HCT116 (cell line): ENCODE measurements at regions not wholly inside any gene's neighbourhood (a gene's known extent, or its start where the extent isn't known, plus 50 kb on each side); places are given as distances from the start of the nearest gene placed in this dataset.

Source experiments
- ATAC-seq: fragments of 200-7000 bp; cut with Tn5 transposase; 2 replicates; pipeline ENCODE4 v1.9.1; 2020; ENCODE audit warnings: mild to moderate bottlenecking, moderate library complexity
- BruUV-seq: library from RNA; stranded (reverse); fragments of 400-500 nt; replicated peaks from 2 replicates; lab custom pipeline; 2021; lab: Mats Ljungman, UMichigan
- CTCF ChIA-PET: fragments of 300-600 bp; sonication (Branson Sonifier 250); formaldehyde crosslinking; loops from one replicate; lab custom pipeline; 2021; ENCODE audit warnings: antibody characterized with exemption; lab: Charles Lee
- POLR2A ChIA-PET: fragments of 300-600, 350-600 bp; sonication (Branson Sonifier 250); formaldehyde crosslinking; loops from one replicate; lab custom pipeline; 2021; ENCODE audit warnings: antibody characterized with exemption; lab: Charles Lee
- RAD21 ChIA-PET, 2 experiments: fragments of 300-600 bp; sonication (Branson Sonifier 250); formaldehyde crosslinking; loops; one replicate each; lab custom pipeline; 2023; ENCODE audit warnings: low total read pairs in 2 of 2; ENCODE audit not compliant: uncharacterized antibody in 2 of 2, unreplicated experiment in 2 of 2, low non-redundant PET in 1 of 2; lab: Charles Lee
- DNase-seq: peaks from one replicate; pipeline ENCODE4 v3.0.0-alpha.2; 2010; ENCODE audit warnings: low read depth, low spot score
- H2AFZ ChIP-seq: fragments of 200-600 bp; shearing (Covaris generic), sonication (generic); 2 replicates; pipeline ENCODE4 v1.6.1; 2017; ENCODE audit warnings: low read depth, mixed run types, mixed read lengths, antibody characterized with exemption, low read length; ENCODE audit not compliant: poor library complexity, severe bottlenecking
- H3K27ac ChIP-seq: 2 replicates; pipeline ENCODE4 v1.5.1; 2012; ENCODE audit warnings: low read depth, low read length
- H3K27me3 ChIP-seq: fragments of 200-600 bp; sonication (generic); 2 replicates; pipeline ENCODE4 v1.6.1; 2016; ENCODE audit warnings: mixed run types, low read length, mixed read lengths; ENCODE audit not compliant: insufficient read depth
- H3K36me3 ChIP-seq, 2 experiments: fragments of 200-500 bp in 1 of 2; fragments of 200-600 bp in 1 of 2; sonication (Bioruptor generic) in 1 of 2; sonication (generic) in 1 of 2; 2 replicates each; pipeline versions ENCODE4 v1.5.1 to v1.6.1; 2014 to 2016; ENCODE audit warnings: low read length in 2 of 2, inconsistent platforms in 1 of 2, mixed read lengths in 1 of 2, mixed run types in 1 of 2; ENCODE audit not compliant: insufficient read depth in 2 of 2, control insufficient read depth in 1 of 2
- H3K4me1 ChIP-seq, 2 experiments: fragments of 200-600 bp in 1 of 2; sonication (generic) in 1 of 2; 2 replicates each; pipeline versions ENCODE4 v1.5.1 to v1.6.1; 2012 to 2017; ENCODE audit warnings: low read length in 2 of 2, inconsistent platforms in 1 of 2, mild to moderate bottlenecking in 1 of 2, mixed read lengths in 1 of 2, mixed run types in 1 of 2, moderate library complexity in 1 of 2; ENCODE audit not compliant: insufficient read depth in 2 of 2, control insufficient read depth in 1 of 2
- H3K4me2 ChIP-seq: fragments of 200-600 bp; sonication (generic); 2 replicates; pipeline ENCODE4 v1.6.1; 2017; ENCODE audit warnings: mixed run types, low read length, mixed read lengths
- H3K4me3 ChIP-seq, 2 experiments: fragments of 200-600 bp in 1 of 2; sonication (generic) in 1 of 2; replicated peaks in 1 of 2; 2 replicates each; pipeline ENCODE4 v1.5.1; 2011 to 2016; ENCODE audit warnings: low read length in 2 of 2, control low read depth in 1 of 2, low read depth in 1 of 2, mild to moderate bottlenecking in 1 of 2, mixed read lengths in 1 of 2, mixed run types in 1 of 2
- H3K79me2 ChIP-seq: fragments of 200-600 bp; sonication (generic); 2 replicates; pipeline ENCODE4 v1.6.1; 2017; ENCODE audit warnings: mild to moderate bottlenecking, mixed run types, low read length, moderate library complexity, mixed read lengths; ENCODE audit not compliant: insufficient read depth
- H3K9ac ChIP-seq: fragments of 200-600 bp; sonication (generic); 2 replicates; pipeline ENCODE4 v1.6.1; 2016; ENCODE audit warnings: low read length, mixed read lengths
- H3K9me2 ChIP-seq: fragments of 200-600 bp; sonication (generic), shearing (Covaris generic); 2 replicates; pipeline ENCODE4 v1.6.1; 2017; ENCODE audit warnings: mixed run types, mild to moderate bottlenecking, moderate library complexity; ENCODE audit not compliant: insufficient read depth
- H3K9me3 ChIP-seq, 2 experiments: fragments of 200-500 bp in 1 of 2; fragments of 200-600 bp in 1 of 2; sonication (Bioruptor generic) in 1 of 2; sonication (generic) in 1 of 2; 2 replicates each; pipeline ENCODE4 v1.6.1; 2014 to 2017; ENCODE audit warnings: low read length in 2 of 2, mixed read lengths in 2 of 2, inconsistent platforms in 1 of 2, low read depth in 1 of 2, mild to moderate bottlenecking in 1 of 2, mixed run types in 1 of 2, moderate library complexity in 1 of 2; ENCODE audit not compliant: control insufficient read depth in 1 of 2, insufficient read depth in 1 of 2
- H4K20me1 ChIP-seq: fragments of 200-600 bp; sonication (generic), shearing (Covaris generic); 2 replicates; pipeline ENCODE4 v1.6.1; 2017; ENCODE audit warnings: mixed run types, mild to moderate bottlenecking, moderate library complexity; ENCODE audit not compliant: insufficient read depth
- CBX3 ChIP-seq: IDR thresholded peaks from 2 replicates; pipeline ENCODE4 v1.6.1; 2012; ENCODE audit warnings: low read depth
- ELF1 ChIP-seq: IDR thresholded peaks from 2 replicates; pipeline ENCODE4 v1.6.1; 2012; ENCODE audit warnings: low read depth, borderline replicate concordance
- EZH2phosphoT487 ChIP-seq: fragments of 200-600 bp; IDR thresholded peaks from 2 replicates; pipeline ENCODE4 v1.6.1; 2018; ENCODE audit warnings: antibody characterized with exemption, borderline replicate concordance
- FOSL1 ChIP-seq: IDR thresholded peaks from 2 replicates; pipeline ENCODE4 v1.6.1; 2012; ENCODE audit warnings: low read depth
- JUND ChIP-seq: IDR thresholded peaks from 2 replicates; pipeline ENCODE4 v1.6.1; 2012
- POLR2AphosphoS5 ChIP-seq: IDR thresholded peaks from 2 replicates; pipeline ENCODE4 v1.6.1; 2011; ENCODE audit warnings: mild to moderate bottlenecking, low read depth, low read length, moderate library complexity
- SP1 ChIP-seq: IDR thresholded peaks from 2 replicates; pipeline ENCODE4 v1.6.1; 2012; ENCODE audit warnings: low read depth
- YY1 ChIP-seq: IDR thresholded peaks from 2 replicates; pipeline ENCODE4 v1.6.1; 2011; ENCODE audit warnings: low read length, low read depth, moderate library complexity, mild to moderate bottlenecking; ENCODE audit not compliant: insufficient replicate concordance; ENCODE audit errors: extremely low read depth
- intact Hi-C: fragments of 100-400 bp; cut with micrococcal nuclease; formaldehyde crosslinking; loops from 2 replicates; pipeline ENCODE4 v1.10.0; 2022
- TF ChIP-seq, protein P1 (sequence below), 3 experiments: fragments of 200-600 bp in 1 of 3; sonication (generic) in 1 of 3; IDR thresholded peaks in 2 of 3; conservative IDR thresholded peaks in 1 of 3; 2 replicates each; pipeline ENCODE4 v1.5.1; 2012 to 2017; ENCODE audit warnings: low read depth in 2 of 3, low read length in 2 of 3, antibody characterized with exemption in 1 of 3, borderline replicate concordance in 1 of 3, control low read depth in 1 of 3, mild to moderate bottlenecking in 1 of 3, mixed read lengths in 1 of 3, mixed run types in 1 of 3, moderate library complexity in 1 of 3; ENCODE audit not compliant: insufficient read depth in 1 of 3
- TF ChIP-seq, protein P2 (sequence below): IDR thresholded peaks from 2 replicates; pipeline ENCODE4 v1.6.1; 2012

DNA sequence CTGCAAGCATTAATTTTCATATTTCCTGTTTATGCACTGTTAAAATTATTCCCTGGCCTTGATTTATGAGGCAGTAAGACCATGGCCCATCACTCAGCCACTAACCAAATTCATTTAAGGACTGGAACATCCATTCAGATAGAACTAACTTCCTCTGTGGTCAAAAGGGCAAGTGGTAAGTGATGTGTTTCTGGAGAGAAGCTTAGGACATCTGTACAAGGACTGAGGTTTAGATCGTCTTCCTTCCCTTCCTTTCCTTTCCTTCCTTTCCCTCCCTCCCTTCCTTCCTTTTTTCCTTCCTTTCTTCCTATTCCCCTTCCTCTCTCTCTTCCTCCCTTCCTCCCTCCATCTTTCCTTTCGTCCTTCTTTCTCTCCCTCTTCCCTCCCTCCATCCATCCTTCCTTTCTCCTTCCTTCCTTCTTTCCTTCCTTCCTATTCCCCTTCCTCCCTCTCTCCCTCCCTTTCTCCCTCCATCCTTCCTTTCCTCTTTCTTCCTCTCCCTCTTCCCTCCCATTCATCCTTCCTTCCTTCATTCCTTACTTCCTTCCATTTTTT lies 1019.4 kb downstream of the TYW1 start (continued):
- TF ChIP-seq, protein P1, sequence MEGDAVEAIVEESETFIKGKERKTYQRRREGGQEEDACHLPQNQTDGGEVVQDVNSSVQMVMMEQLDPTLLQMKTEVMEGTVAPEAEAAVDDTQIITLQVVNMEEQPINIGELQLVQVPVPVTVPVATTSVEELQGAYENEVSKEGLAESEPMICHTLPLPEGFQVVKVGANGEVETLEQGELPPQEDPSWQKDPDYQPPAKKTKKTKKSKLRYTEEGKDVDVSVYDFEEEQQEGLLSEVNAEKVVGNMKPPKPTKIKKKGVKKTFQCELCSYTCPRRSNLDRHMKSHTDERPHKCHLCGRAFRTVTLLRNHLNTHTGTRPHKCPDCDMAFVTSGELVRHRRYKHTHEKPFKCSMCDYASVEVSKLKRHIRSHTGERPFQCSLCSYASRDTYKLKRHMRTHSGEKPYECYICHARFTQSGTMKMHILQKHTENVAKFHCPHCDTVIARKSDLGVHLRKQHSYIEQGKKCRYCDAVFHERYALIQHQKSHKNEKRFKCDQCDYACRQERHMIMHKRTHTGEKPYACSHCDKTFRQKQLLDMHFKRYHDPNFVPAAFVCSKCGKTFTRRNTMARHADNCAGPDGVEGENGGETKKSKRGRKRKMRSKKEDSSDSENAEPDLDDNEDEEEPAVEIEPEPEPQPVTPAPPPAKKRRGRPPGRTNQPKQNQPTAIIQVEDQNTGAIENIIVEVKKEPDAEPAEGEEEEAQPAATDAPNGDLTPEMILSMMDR (IDR thresholded peaks at IDR 0.05 in 2 of 3, conservative IDR thresholded peaks at IDR 0.05 in 1 of 3; ENCODE audit: borderline replicate concordance in 1 of 3, insufficient read depth in 1 of 3, low read depth in 2 of 3, low read length in 2 of 3), result no peak
- TF ChIP-seq CBX3, result no peak
- TF ChIP-seq YY1, result no peak
- TF ChIP-seq, protein P2, sequence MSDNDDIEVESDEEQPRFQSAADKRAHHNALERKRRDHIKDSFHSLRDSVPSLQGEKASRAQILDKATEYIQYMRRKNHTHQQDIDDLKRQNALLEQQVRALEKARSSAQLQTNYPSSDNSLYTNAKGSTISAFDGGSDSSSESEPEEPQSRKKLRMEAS, result no peak
- no peak for TF ChIP-seq ELF1
- no peak for TF ChIP-seq FOSL1
- TF ChIP-seq SP1, result no peak
- no peak for TF ChIP-seq JUND
- no peak for TF ChIP-seq POLR2AphosphoS5
- no peak for TF ChIP-seq EZH2phosphoT487

DNA sequence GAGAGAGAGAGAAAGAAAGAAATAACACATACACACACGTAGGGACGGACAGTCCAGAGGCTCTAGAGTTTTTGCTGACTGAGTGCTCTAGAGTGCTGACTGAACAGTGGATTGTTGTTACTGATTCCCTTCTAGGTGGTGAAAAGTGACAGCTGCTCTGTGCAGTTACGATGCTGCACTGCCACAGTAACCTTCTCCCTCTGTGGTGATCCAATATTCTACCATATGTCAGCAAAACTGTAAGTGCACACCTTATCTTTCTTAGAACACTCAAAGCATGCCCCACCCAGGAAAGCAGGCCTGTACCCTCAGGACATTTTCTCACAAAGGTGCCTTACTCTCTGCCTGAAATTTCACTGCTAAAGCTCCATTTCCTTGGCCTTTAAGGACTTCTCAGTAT lies 1023.5 kb downstream of the TYW1 start:
- RAD21 ChIA-PET, result no interaction called here
- H3K4me1 ChIP-seq, result no peaks in the 10 kb centered on the region
- CTCF ChIA-PET, result no interaction called here
- no peak overlapping the region for H3K4me3 ChIP-seq
- no peak overlapping the region for H2AFZ ChIP-seq
- BruUV-seq, result no TSS peak
- intact Hi-C loops, result no loop called here
- no peaks in the 10 kb centered on the region for H4K20me1 ChIP-seq
- DNase-seq, result no peak
- H3K9me3 ChIP-seq, result peaks cover 0 to 6% of the 10 kb centered on the region in 2 experiments; a peak in 1 of 4 replicates
- POLR2A ChIA-PET, result no interaction called here
- no peaks in the 10 kb centered on the region for H3K9me2 ChIP-seq
- no peak for ATAC-seq
- H3K4me2 ChIP-seq, result no peak overlapping the region
- no peaks in the 10 kb centered on the region for H3K79me2 ChIP-seq
- no peak overlapping the region for H3K27ac ChIP-seq
- H3K36me3 ChIP-seq, result no peaks in the 10 kb centered on the region
- TF ChIP-seq YY1 (no peak), ELF1 (no peak)
- TF ChIP-seq, all 23 proteins: peak for 0
- no peaks in the 10 kb centered on the region for H3K27me3 ChIP-seq
- H3K9ac ChIP-seq, result no peak overlapping the region
